Panc1 (cell line): ENCODE measurements at regions not wholly inside any gene's neighbourhood (a gene's known extent, or its start where the extent isn't known, plus 50 kb on each side); places are given as distances from the start of the nearest gene placed in this dataset.

Experiments used
- ATAC-seq: fragments of 200-7000 bp; cut with Tn5 transposase; 2 replicates; pipeline ENCODE4 v1.9.1; 2020; ENCODE audit warnings: mild to moderate bottlenecking, moderate library complexity
- BruUV-seq: library from RNA; stranded (reverse); fragments of 400-500 nt; replicated peaks from 2 replicates; lab custom pipeline; 2021; lab: Mats Ljungman, UMichigan
- CTCF ChIA-PET: fragments of 300-600 bp; sonication (Branson Sonifier 250); formaldehyde crosslinking; loops from one replicate; lab custom pipeline; 2022; ENCODE audit warnings: antibody characterized with exemption; lab: Charles Lee
- POLR2A ChIA-PET: fragments of 300-600 bp; sonication (Branson Sonifier 250); formaldehyde crosslinking; loops from one replicate; lab custom pipeline; 2022; ENCODE audit warnings: antibody characterized with exemption; lab: Charles Lee
- DNase-seq: peaks from one replicate; pipeline ENCODE4 v3.0.0-alpha.2; 2010; ENCODE audit warnings: low read depth, low spot score
- H3K27ac ChIP-seq: 2 replicates; pipeline ENCODE4 v1.5.1; 2011; ENCODE audit warnings: mild to moderate bottlenecking, low read length, inconsistent platforms
- H3K27me3 ChIP-seq: fragments of 200-500 bp; sonication (Bioruptor generic); 2 replicates; pipeline ENCODE4 v1.6.0; 2014; ENCODE audit warnings: low read length, inconsistent platforms; ENCODE audit not compliant: control insufficient read depth, insufficient read depth
- H3K36me3 ChIP-seq: fragments of 200-500 bp; sonication (Bioruptor generic); 2 replicates; pipeline ENCODE4 v1.5.1; 2014; ENCODE audit warnings: inconsistent platforms, mild to moderate bottlenecking, low read length, moderate library complexity; ENCODE audit not compliant: control insufficient read depth, insufficient read depth
- H3K4me1 ChIP-seq: 2 replicates; pipeline ENCODE4 v1.5.1; 2011; ENCODE audit warnings: inconsistent platforms, mild to moderate bottlenecking, low read length, moderate library complexity; ENCODE audit not compliant: control insufficient read depth, insufficient read depth
- H3K4me3 ChIP-seq, 2 experiments: 2 replicates each; pipeline ENCODE4 v1.5.1; 2011 to 2012; ENCODE audit warnings: low read depth in 2 of 2, low read length in 2 of 2, mild to moderate bottlenecking in 2 of 2, inconsistent platforms in 1 of 2, moderate library complexity in 1 of 2
- H3K9me3 ChIP-seq: fragments of 200-500 bp; sonication (Bioruptor generic); 2 replicates; pipeline ENCODE4 v1.5.1; 2014; ENCODE audit warnings: low read depth, mild to moderate bottlenecking, inconsistent platforms, low read length, moderate library complexity; ENCODE audit not compliant: control insufficient read depth, insufficient read depth
- CTCF ChIP-seq: fragments of 450-650 bp; IDR thresholded peaks from 2 replicates; pipeline ENCODE4 v1.5.1; 2017; ENCODE audit warnings: mild to moderate bottlenecking
- POLR2AphosphoS5 ChIP-seq: IDR thresholded peaks from 2 replicates; pipeline ENCODE4 v1.6.1; 2012; ENCODE audit warnings: mild to moderate bottlenecking, low read depth, low read length, moderate library complexity
- REST ChIP-seq, 2 experiments: IDR thresholded peaks; 2 replicates each; pipeline ENCODE4 v1.6.1; 2011 to 2012; ENCODE audit warnings: low read depth in 2 of 2, control low read depth in 1 of 2, low read length in 1 of 2, mild to moderate bottlenecking in 1 of 2, moderate library complexity in 1 of 2; ENCODE audit not compliant: insufficient read depth in 1 of 2
- SIN3A ChIP-seq: IDR thresholded peaks from 2 replicates; pipeline ENCODE4 v1.6.1; 2012; ENCODE audit warnings: low read depth, mild to moderate bottlenecking, low read length, moderate library complexity, borderline replicate concordance; ENCODE audit not compliant: insufficient read depth
- TCF7L2 ChIP-seq: IDR thresholded peaks from 2 replicates; pipeline ENCODE4 v1.6.1; 2011; ENCODE audit warnings: mild to moderate bottlenecking, low read depth, low read length, inconsistent platforms
- in situ Hi-C: cut with HindIII; loops from 2 replicates; pipeline ENCODE4 v1.10.0; 2016; ENCODE audit warnings: low sequenced_read_pairs, low pct_unique_long_range_greater_than_20kb
- intact Hi-C: fragments of 100-400 bp; cut with micrococcal nuclease; formaldehyde crosslinking; loops from one replicate; pipeline ENCODE4 v1.10.0; 2022; ENCODE audit not compliant: unreplicated experiment

- H3K27ac ChIP-seq, result no peak overlapping the region
- BruUV-seq, result no TSS peak
- H3K36me3 ChIP-seq, result no peaks in the 10 kb centered on the region
- no peak for TF ChIP-seq TCF7L2
- TF ChIP-seq POLR2AphosphoS5, result no peak
- TF ChIP-seq SIN3A, result no peak
- TF ChIP-seq CTCF, result no peak
- TF ChIP-seq REST (IDR thresholded peaks at IDR 0.05; ENCODE audit: insufficient read depth in 1 of 2, low read depth in 2 of 2, low read length in 1 of 2), result no peak
- H3K4me3 ChIP-seq, result no peak overlapping the region
- no peaks in the 10 kb centered on the region for H3K4me1 ChIP-seq
- POLR2A ChIA-PET, result no interaction called here
- DNase-seq, result no peak
- H3K27me3 ChIP-seq, result no peaks in the 10 kb centered on the region
- in situ Hi-C loops, result no loop called here
- intact Hi-C loops, result no loop called here
- ATAC-seq, result no peak
- CTCF ChIA-PET, result no interaction called here
- no peaks in the 10 kb centered on the region for H3K9me3 ChIP-seq
Measured at GRCh38 chr17:15117239-15117638, 147.9 kb downstream of the PMP22 start.

DNA sequence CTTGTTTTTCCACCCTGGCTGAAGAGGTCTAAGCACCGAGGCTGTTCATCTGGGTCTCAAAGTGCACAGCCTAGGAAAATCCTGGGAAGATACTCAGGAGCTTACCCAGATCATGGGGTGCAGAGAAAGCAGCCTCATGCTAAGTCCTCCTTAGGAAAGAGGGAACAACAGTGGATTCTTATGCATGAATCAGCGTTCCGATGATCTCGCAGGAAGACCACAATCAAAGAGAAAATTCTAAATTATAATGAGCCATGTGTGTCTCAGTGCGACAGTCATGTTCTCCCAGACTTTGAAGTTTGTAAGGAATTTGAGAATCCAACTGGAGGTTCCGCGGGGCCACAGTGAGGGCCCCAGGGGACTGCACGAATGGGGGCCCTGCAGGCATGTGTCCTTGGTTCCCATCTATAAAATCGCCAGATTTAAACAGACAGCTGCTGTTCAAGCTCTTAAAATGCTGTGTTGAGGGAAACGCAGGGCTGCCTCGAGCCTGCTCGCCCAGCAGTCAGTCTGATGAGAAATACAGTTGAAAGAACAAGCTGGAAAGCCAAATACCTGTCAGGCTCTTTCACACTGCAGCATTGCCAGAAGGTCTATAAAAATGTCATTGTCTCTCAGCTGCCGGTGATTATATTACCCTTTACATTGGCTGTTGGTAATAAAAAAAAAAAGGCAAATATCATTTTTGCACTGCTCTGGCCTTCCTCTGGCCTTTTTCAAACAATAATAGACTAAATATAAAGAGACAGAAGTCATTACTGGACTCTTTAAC is 152.1 kb downstream of the PMP22 start:
- Histone ChIP-seq H3K27me3 (no peaks in the 10 kb centered on the region), H3K9me3 (no peaks in the 10 kb centered on the region), H3K27ac (no peak overlapping the region), H3K4me1 (no peaks in the 10 kb centered on the region), H3K36me3 (no peaks in the 10 kb centered on the region), H3K4me3 (no peak overlapping the region)
- ChIA-PET POLR2A (no interaction called here), CTCF (no interaction called here)
- in situ Hi-C loops, result no loop called here
- no TSS peak for BruUV-seq
- no peak for ATAC-seq
- DNase-seq, result no peak
- TF ChIP-seq SIN3A, result no peak
- no peak for TF ChIP-seq POLR2AphosphoS5
- no peak for TF ChIP-seq TCF7L2
- no peak for TF ChIP-seq REST (IDR thresholded peaks at IDR 0.05; ENCODE audit: insufficient read depth in 1 of 2, low read depth in 2 of 2, low read length in 1 of 2)
- intact Hi-C loops, result no loop called here
